ENCODE measurements at regions not wholly inside any gene's neighbourhood (a gene's known extent, or its start where the extent isn't known, plus 50 kb on each side); places are given as distances from the start of the nearest gene placed in this dataset.

GRCh38 chr7:155208681-155209477, 88.8 kb upstream of the INSIG1 start:
- H3K4me1 Mint-ChIP-seq (ENCODE audit: low read depth in 2 of 2), result peaks cover 22 to 24% of the 10 kb centered on the region in 2 donors
- no peak overlapping the region for H3K4me3 Mint-ChIP-seq
- ATAC-seq (replicated peaks), result no peak
- H3K27me3 Mint-ChIP-seq, result peaks cover 0 to 6% of the 10 kb centered on the region in 2 donors
- H3K27ac Mint-ChIP-seq, result peak overlapping the region; percentile 39 to 66
- DNase-seq, result no peak
- peaks cover 0 to 3% of the 10 kb centered on the region in 2 donors for H3K9me3 Mint-ChIP-seq
- peaks cover 6% of the 10 kb centered on the region for H3K36me3 Mint-ChIP-seq (ENCODE audit: insufficient read depth)

GRCh38 chr7:155209478-155210319, 88.0 kb upstream of the INSIG1 start:
- Mint-ChIP-seq H3K4me3 (no peak overlapping the region), H3K27ac (peak overlapping the region in 1 of 2 donors; percentile 39), H3K27me3 (peaks cover 5 to 14% of the 10 kb centered on the region in 2 donors), H3K4me1 (ENCODE audit: low read depth in 2 of 2) (peaks cover 22 to 24% of the 10 kb centered on the region in 2 donors), H3K36me3 (ENCODE audit: insufficient read depth) (peaks cover 6% of the 10 kb centered on the region), H3K9me3 (peaks cover 0 to 3% of the 10 kb centered on the region in 2 donors)
- DNase-seq (no peak), ATAC-seq (replicated peaks) (no peak)

- Mint-ChIP-seq H3K27me3 (peaks cover 9 to 17% of the 10 kb centered on the region in 2 donors), H3K9me3 (peaks cover 0 to 3% of the 10 kb centered on the region in 2 donors), H3K36me3 (ENCODE audit: insufficient read depth) (peaks cover 4% of the 10 kb centered on the region), H3K27ac (no peak overlapping the region), H3K4me3 (no peak overlapping the region), H3K4me1 (ENCODE audit: low read depth in 2 of 2) (peaks cover 16 to 19% of the 10 kb centered on the region in 2 donors)
- DNase-seq, result no peak
- no peak for ATAC-seq (replicated peaks)
Observed at GRCh38 chr7:155210356-155210755, 87.3 kb upstream of the INSIG1 start.

GRCh38 chr7:155211173-155211572, 86.5 kb upstream of the INSIG1 start:
- Mint-ChIP-seq H3K36me3 (ENCODE audit: insufficient read depth) (no peaks in the 10 kb centered on the region), H3K27ac (no peak overlapping the region), H3K27me3 (peaks cover 13 to 25% of the 10 kb centered on the region in 2 donors), H3K4me1 (ENCODE audit: low read depth in 2 of 2) (peaks cover 11 to 12% of the 10 kb centered on the region in 2 donors), H3K4me3 (no peak overlapping the region), H3K9me3 (peaks cover 0 to 3% of the 10 kb centered on the region in 2 donors)
- DNase-seq (no peak), ATAC-seq (replicated peaks) (no peak)

GRCh38 chr7:155211761-155212160, 85.9 kb upstream of the INSIG1 start:
- Mint-ChIP-seq H3K9me3 (peaks cover 0 to 3% of the 10 kb centered on the region in 2 donors), H3K4me1 (ENCODE audit: low read depth in 2 of 2) (peaks cover 6 to 7% of the 10 kb centered on the region in 2 donors), H3K36me3 (ENCODE audit: insufficient read depth) (no peaks in the 10 kb centered on the region), H3K4me3 (no peak overlapping the region), H3K27ac (no peak overlapping the region), H3K27me3 (peaks cover 19 to 31% of the 10 kb centered on the region in 2 donors)
- ATAC-seq (replicated peaks) (no peak), DNase-seq (no peak)

GRCh38 chr7:155212301-155213015, 85.2 kb upstream of the INSIG1 start:
- H3K27me3 Mint-ChIP-seq, result peaks cover 21 to 31% of the 10 kb centered on the region in 2 donors
- no peak overlapping the region for H3K4me3 Mint-ChIP-seq
- ATAC-seq (replicated peaks), result no peak
- H3K9me3 Mint-ChIP-seq, result peaks cover 0 to 2% of the 10 kb centered on the region in 2 donors
- no peak overlapping the region for H3K27ac Mint-ChIP-seq
- no peaks in the 10 kb centered on the region for H3K36me3 Mint-ChIP-seq (ENCODE audit: insufficient read depth)
- H3K4me1 Mint-ChIP-seq (ENCODE audit: low read depth in 2 of 2), result peaks cover 1 to 4% of the 10 kb centered on the region in 2 donors
- DNase-seq, result no peak

- Mint-ChIP-seq H3K4me3 (no peak overlapping the region), H3K27ac (no peak overlapping the region), H3K36me3 (ENCODE audit: insufficient read depth) (no peaks in the 10 kb centered on the region), H3K27me3 (peaks cover 21 to 31% of the 10 kb centered on the region in 2 donors), H3K4me1 (ENCODE audit: low read depth in 2 of 2) (peaks cover 0 to 2% of the 10 kb centered on the region in 2 donors), H3K9me3 (no peaks in the 10 kb centered on the region)
- ATAC-seq (replicated peaks) (no peak), DNase-seq (no peak)
Observed at GRCh38 chr7:155213385-155213784, 84.3 kb upstream of the INSIG1 start.

GRCh38 chr7:155213955-155214740, 83.5 kb upstream of the INSIG1 start:
- ATAC-seq (replicated peaks), result no peak
- Mint-ChIP-seq H3K36me3 (ENCODE audit: insufficient read depth) (no peaks in the 10 kb centered on the region), H3K9me3 (no peaks in the 10 kb centered on the region), H3K27ac (no peak overlapping the region), H3K4me3 (no peak overlapping the region), H3K27me3 (peaks cover 25 to 36% of the 10 kb centered on the region in 2 donors), H3K4me1 (ENCODE audit: low read depth in 2 of 2) (peaks cover 0 to 2% of the 10 kb centered on the region in 2 donors)
- no peak for DNase-seq

- DNase-seq, result no peak
- no peak for ATAC-seq (replicated peaks)
- Mint-ChIP-seq H3K27ac (no peak overlapping the region), H3K36me3 (ENCODE audit: insufficient read depth) (no peaks in the 10 kb centered on the region), H3K27me3 (peaks cover 30 to 43% of the 10 kb centered on the region in 2 donors), H3K4me1 (ENCODE audit: low read depth in 2 of 2) (peaks cover 0 to 2% of the 10 kb centered on the region in 2 donors), H3K9me3 (no peaks in the 10 kb centered on the region), H3K4me3 (no peak overlapping the region)
Observed at GRCh38 chr7:155215576-155216325, 81.9 kb upstream of the INSIG1 start.

GRCh38 chr7:155216475-155217272, 81.0 kb upstream of the INSIG1 start:
- no peak for ATAC-seq (replicated peaks)
- no peak for DNase-seq
- no peak overlapping the region for H3K27ac Mint-ChIP-seq
- H3K4me1 Mint-ChIP-seq (ENCODE audit: low read depth in 2 of 2), result peaks cover 0 to 2% of the 10 kb centered on the region in 2 donors
- peaks cover 30 to 51% of the 10 kb centered on the region in 2 donors for H3K27me3 Mint-ChIP-seq
- no peaks in the 10 kb centered on the region for H3K36me3 Mint-ChIP-seq (ENCODE audit: insufficient read depth)
- no peak overlapping the region for H3K4me3 Mint-ChIP-seq
- no peaks in the 10 kb centered on the region for H3K9me3 Mint-ChIP-seq

GRCh38 chr7:155217634-155218033, 80.0 kb upstream of the INSIG1 start:
- ATAC-seq (replicated peaks), result no peak

More at GRCh38 chr7:155217634-155218033, 80.0 kb upstream of the INSIG1 start:
- no peak overlapping the region for H3K27ac Mint-ChIP-seq
- no peaks in the 10 kb centered on the region for H3K36me3 Mint-ChIP-seq (ENCODE audit: insufficient read depth)
- H3K4me1 Mint-ChIP-seq (ENCODE audit: low read depth in 2 of 2), result peaks cover 0 to 2% of the 10 kb centered on the region in 2 donors
- no peak for DNase-seq
- H3K9me3 Mint-ChIP-seq, result no peaks in the 10 kb centered on the region
- peaks cover 36 to 60% of the 10 kb centered on the region in 2 donors for H3K27me3 Mint-ChIP-seq
- H3K4me3 Mint-ChIP-seq, result no peak overlapping the region
